AG04450 (cell line): ENCODE measurements at regions not wholly inside any gene's neighbourhood (a gene's known extent, or its start where the extent isn't known, plus 50 kb on each side); places are given as distances from the start of the nearest gene placed in this dataset.

Source experiments
- CTCF ChIA-PET: fragments of 300-600, 350-600 bp; formaldehyde crosslinking; extraction: SDS; loops from one replicate; lab custom pipeline; 2022; ENCODE audit warnings: antibody characterized with exemption, inconsistent platforms; lab: Charles Lee
- POLR2A ChIA-PET: fragments of 350-600 bp; formaldehyde crosslinking; extraction: SDS; loops from one replicate; lab custom pipeline; 2021; ENCODE audit warnings: antibody characterized with exemption, inconsistent platforms; lab: Yijun Ruan, JAX
- DNase-seq: peaks from one replicate; pipeline ENCODE4 v3.0.0-alpha.2; 2011; ENCODE audit warnings: low read depth, low spot score
- H3K27ac ChIP-seq: one replicate; pipeline ENCODE4 v1.5.1; 2012; ENCODE audit warnings: low read depth, low read length, control low read depth
- H3K27me3 ChIP-seq: one replicate; pipeline ENCODE4 v1.6.0; 2012; ENCODE audit warnings: low read length; ENCODE audit not compliant: control insufficient read depth, insufficient read depth
- H3K4me3 ChIP-seq: 2 replicates; pipeline ENCODE4 v1.5.1; 2011; ENCODE audit warnings: mild to moderate bottlenecking, low read depth, low read length, control low read depth
- H3K9me3 ChIP-seq: 2 replicates; pipeline ENCODE4 v1.5.1; 2012; ENCODE audit warnings: low read length; ENCODE audit not compliant: control insufficient read depth, insufficient read depth
- TF ChIP-seq, protein P1 (sequence below): IDR thresholded peaks from 2 replicates; pipeline ENCODE4 v1.5.1; 2011; ENCODE audit warnings: low read depth, low read length, control low read depth, inconsistent platforms

GRCh38 chr21:14881863-14882499 is 182.8 kb downstream of the NRIP1 start:
- no peaks in the 10 kb centered on the region for H3K27me3 ChIP-seq
- ChIA-PET CTCF (interaction anchor here (1.5 to 1.7 kb wide), 2 partner anchors 18 to 20 kb away, joined by 3 to 4 read pairs; no protein-coding TSS in a partner anchor), POLR2A (no interaction called here)
- no peak overlapping the region for H3K4me3 ChIP-seq
- H3K9me3 ChIP-seq: no peaks in the 10 kb centered on the region
- no peak for DNase-seq
- TF ChIP-seq, protein P1, sequence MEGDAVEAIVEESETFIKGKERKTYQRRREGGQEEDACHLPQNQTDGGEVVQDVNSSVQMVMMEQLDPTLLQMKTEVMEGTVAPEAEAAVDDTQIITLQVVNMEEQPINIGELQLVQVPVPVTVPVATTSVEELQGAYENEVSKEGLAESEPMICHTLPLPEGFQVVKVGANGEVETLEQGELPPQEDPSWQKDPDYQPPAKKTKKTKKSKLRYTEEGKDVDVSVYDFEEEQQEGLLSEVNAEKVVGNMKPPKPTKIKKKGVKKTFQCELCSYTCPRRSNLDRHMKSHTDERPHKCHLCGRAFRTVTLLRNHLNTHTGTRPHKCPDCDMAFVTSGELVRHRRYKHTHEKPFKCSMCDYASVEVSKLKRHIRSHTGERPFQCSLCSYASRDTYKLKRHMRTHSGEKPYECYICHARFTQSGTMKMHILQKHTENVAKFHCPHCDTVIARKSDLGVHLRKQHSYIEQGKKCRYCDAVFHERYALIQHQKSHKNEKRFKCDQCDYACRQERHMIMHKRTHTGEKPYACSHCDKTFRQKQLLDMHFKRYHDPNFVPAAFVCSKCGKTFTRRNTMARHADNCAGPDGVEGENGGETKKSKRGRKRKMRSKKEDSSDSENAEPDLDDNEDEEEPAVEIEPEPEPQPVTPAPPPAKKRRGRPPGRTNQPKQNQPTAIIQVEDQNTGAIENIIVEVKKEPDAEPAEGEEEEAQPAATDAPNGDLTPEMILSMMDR: no peak
- H3K27ac ChIP-seq: no peak overlapping the region

- no peaks in the 10 kb centered on the region for H3K27me3 ChIP-seq
- H3K27ac ChIP-seq: no peak overlapping the region
- CTCF ChIA-PET: interaction anchor here (0.8 to 1.7 kb wide), 4 partner anchors 9 to 602 kb away, joined by 3 to 4 read pairs (median 4); no protein-coding TSS in a partner anchor
- TF ChIP-seq, protein P1: no peak
- POLR2A ChIA-PET: no interaction called here
- no peak overlapping the region for H3K4me3 ChIP-seq
- no peak for DNase-seq
- no peaks in the 10 kb centered on the region for H3K9me3 ChIP-seq
Measured at GRCh38 chr21:14880922-14881321, 183.9 kb downstream of the NRIP1 start.

GRCh38 chr21:14879458-14879857 is 185.3 kb downstream of the NRIP1 start:
- POLR2A ChIA-PET: no interaction called here

GRCh38 chr21:14878971-14879370 is 185.8 kb downstream of the NRIP1 start:
- TF ChIP-seq, protein P1: no peak
- POLR2A ChIA-PET: no interaction called here
- Histone ChIP-seq H3K9me3 (no peaks in the 10 kb centered on the region), H3K27me3 (no peaks in the 10 kb centered on the region), H3K4me3 (no peak overlapping the region), H3K27ac (no peak overlapping the region)
- CTCF ChIA-PET: interaction anchor here (1.4 kb wide), 1 partner anchor 15 kb away, joined by 5 read pairs; no protein-coding TSS in a partner anchor
- DNase-seq: no peak

More at GRCh38 chr21:14879458-14879857, 185.3 kb downstream of the NRIP1 start:
- Histone ChIP-seq H3K27me3 (no peaks in the 10 kb centered on the region), H3K9me3 (no peaks in the 10 kb centered on the region), H3K27ac (no peak overlapping the region), H3K4me3 (no peak overlapping the region)
- no peak for DNase-seq
- TF ChIP-seq, protein P1: no peak
- CTCF ChIA-PET: interaction anchor here (1.1 kb wide), 1 partner anchor 126 kb away, joined by 3 read pairs; no protein-coding TSS in a partner anchor

DNA sequence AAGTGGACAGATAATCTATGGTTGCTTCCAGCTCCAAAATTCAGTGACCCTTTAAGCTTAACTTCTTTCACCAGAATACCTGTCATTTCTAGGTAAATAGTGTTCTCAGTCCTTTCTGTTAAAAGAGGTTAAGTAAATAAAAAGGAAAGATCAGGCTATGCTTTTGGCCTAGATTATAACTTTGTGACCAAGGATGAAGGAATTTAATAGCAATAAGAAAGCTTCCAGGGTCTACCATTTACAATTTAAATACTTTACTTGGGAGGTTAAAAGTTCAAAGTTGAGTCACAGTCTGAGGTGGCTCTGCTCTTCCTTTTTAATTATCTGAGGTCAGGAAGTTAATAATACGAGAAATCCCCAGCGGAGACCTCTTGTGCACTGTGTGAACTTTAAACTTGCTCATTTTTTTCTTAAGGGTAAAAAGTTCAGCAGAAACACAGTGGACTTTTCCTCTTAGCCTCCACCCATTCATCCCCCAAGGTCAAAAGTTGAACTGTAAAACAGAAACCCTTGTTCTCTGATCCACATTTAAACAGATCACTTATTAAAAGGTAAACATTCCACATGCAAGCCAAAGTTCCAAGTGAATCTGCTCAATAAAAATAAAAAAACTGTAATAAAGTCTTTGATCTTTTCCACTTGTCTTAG is 187.1 kb downstream of the NRIP1 start:
- no peaks in the 10 kb centered on the region for H3K27me3 ChIP-seq
- H3K27ac ChIP-seq: no peak overlapping the region
- H3K4me3 ChIP-seq: no peak overlapping the region
- no peak for DNase-seq
- CTCF ChIA-PET: interaction anchor here (1.4 kb wide), 1 partner anchor 14 kb away, joined by 5 read pairs; no protein-coding TSS in a partner anchor
- POLR2A ChIA-PET: no interaction called here
- no peaks in the 10 kb centered on the region for H3K9me3 ChIP-seq
- TF ChIP-seq, protein P1: no peak
